GM12878 (cell line): ENCODE measurements at regions not wholly inside any gene's neighbourhood (a gene's known extent, or its start where the extent isn't known, plus 50 kb on each side); places are given as distances from the start of the nearest gene placed in this dataset.

Source experiments
- SRF ChIP-seq, 2 experiments: IDR thresholded peaks; 2 replicates each; pipeline ENCODE4 v1.6.1; 2011; ENCODE audit warnings: low read depth in 2 of 2, low read length in 2 of 2, mild to moderate bottlenecking in 1 of 2, moderate library complexity in 1 of 2
- TF ChIP-seq, protein P1 (sequence below), 3 experiments: IDR thresholded peaks in 2 of 3; conservative IDR thresholded peaks in 1 of 3; 2 replicates each; pipeline ENCODE4 v1.5.1; 2011; ENCODE audit warnings: low read depth in 3 of 3, low read length in 3 of 3, mild to moderate bottlenecking in 3 of 3, control low read depth in 2 of 3, moderate library complexity in 2 of 3, inconsistent platforms in 1 of 3, mixed read lengths in 1 of 3; ENCODE audit not compliant: control insufficient read depth in 2 of 3, insufficient read depth in 1 of 3; ENCODE audit errors: extremely low read depth in 1 of 3

GRCh38 chr3:137148917-137149316, 191.1 kb downstream of the IL20RB start:
- TF ChIP-seq SRF (IDR thresholded peaks at IDR 0.05; ENCODE audit: low read depth in 2 of 2, low read length in 2 of 2) = no peak
- TF ChIP-seq, protein P1, sequence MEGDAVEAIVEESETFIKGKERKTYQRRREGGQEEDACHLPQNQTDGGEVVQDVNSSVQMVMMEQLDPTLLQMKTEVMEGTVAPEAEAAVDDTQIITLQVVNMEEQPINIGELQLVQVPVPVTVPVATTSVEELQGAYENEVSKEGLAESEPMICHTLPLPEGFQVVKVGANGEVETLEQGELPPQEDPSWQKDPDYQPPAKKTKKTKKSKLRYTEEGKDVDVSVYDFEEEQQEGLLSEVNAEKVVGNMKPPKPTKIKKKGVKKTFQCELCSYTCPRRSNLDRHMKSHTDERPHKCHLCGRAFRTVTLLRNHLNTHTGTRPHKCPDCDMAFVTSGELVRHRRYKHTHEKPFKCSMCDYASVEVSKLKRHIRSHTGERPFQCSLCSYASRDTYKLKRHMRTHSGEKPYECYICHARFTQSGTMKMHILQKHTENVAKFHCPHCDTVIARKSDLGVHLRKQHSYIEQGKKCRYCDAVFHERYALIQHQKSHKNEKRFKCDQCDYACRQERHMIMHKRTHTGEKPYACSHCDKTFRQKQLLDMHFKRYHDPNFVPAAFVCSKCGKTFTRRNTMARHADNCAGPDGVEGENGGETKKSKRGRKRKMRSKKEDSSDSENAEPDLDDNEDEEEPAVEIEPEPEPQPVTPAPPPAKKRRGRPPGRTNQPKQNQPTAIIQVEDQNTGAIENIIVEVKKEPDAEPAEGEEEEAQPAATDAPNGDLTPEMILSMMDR (IDR thresholded peaks at IDR 0.05 in 2 of 3, conservative IDR thresholded peaks at IDR 0.05 in 1 of 3; ENCODE audit: control insufficient read depth in 2 of 3, extremely low read depth in 1 of 3, insufficient read depth in 1 of 3, low read depth in 3 of 3, low read length in 3 of 3) = no peak
